Liver (tissue), 8 donors: ENCODE measurements at regions not wholly inside any gene's neighbourhood (a gene's known extent, or its start where the extent isn't known, plus 50 kb on each side); places are given as distances from the start of the nearest gene placed in this dataset.

Experiments
- DNase-seq: peaks from one replicate; pipeline ENCODE4 v3.0.0-alpha.2; 2017; ENCODE audit warnings: low spot score
- H3K27ac ChIP-seq, 2 donors: one replicate each; pipeline ENCODE4 v1.7.0; 2013; ENCODE audit warnings: inconsistent platforms in 2 of 2, low read length in 2 of 2, control low read depth in 1 of 2, low read depth in 1 of 2, mild to moderate bottlenecking in 1 of 2
- H3K27me3 ChIP-seq, 4 donors: one replicate each; pipeline versions ENCODE4 v1.6.1 to v1.7.0; 2013; ENCODE audit warnings: low read length in 3 of 4, inconsistent platforms in 1 of 4, mild to moderate bottlenecking in 1 of 4, moderate library complexity in 1 of 4; ENCODE audit not compliant: control insufficient read depth in 4 of 4, insufficient read depth in 4 of 4
- H3K36me3 ChIP-seq, 4 donors: one replicate each; pipeline versions ENCODE4 v1.6.1 to v1.7.0; 2013; ENCODE audit warnings: low read length in 3 of 4, mild to moderate bottlenecking in 3 of 4, low read depth in 1 of 4, moderate library complexity in 1 of 4; ENCODE audit not compliant: control insufficient read depth in 4 of 4, insufficient read depth in 3 of 4
- H3K4me1 ChIP-seq, 4 donors: one replicate each; pipeline versions ENCODE4 v1.6.1 to v1.7.0; 2013; ENCODE audit warnings: low read length in 3 of 4, mild to moderate bottlenecking in 3 of 4, moderate library complexity in 1 of 4; ENCODE audit not compliant: control insufficient read depth in 4 of 4, insufficient read depth in 4 of 4
- H3K4me3 ChIP-seq, 3 donors: one replicate each; pipeline versions ENCODE4 v1.6.1 to v1.7.0; 2013; ENCODE audit warnings: low read length in 3 of 3, control low read depth in 1 of 3, low read depth in 1 of 3, mild to moderate bottlenecking in 1 of 3
- H3K9ac ChIP-seq, 2 donors: one replicate each; pipeline ENCODE4 v1.7.0; 2013; ENCODE audit warnings: low read length in 2 of 2, mild to moderate bottlenecking in 2 of 2, moderate library complexity in 2 of 2, control low read depth in 1 of 2, low read depth in 1 of 2
- H3K9me3 ChIP-seq, 4 donors: one replicate each; pipeline versions ENCODE4 v1.6.1 to v1.7.0; 2013; ENCODE audit warnings: low read length in 3 of 4; ENCODE audit not compliant: control insufficient read depth in 4 of 4
- ATF3 ChIP-seq: IDR thresholded peaks from 2 replicates; pipeline ENCODE4 v1.6.1; 2016; ENCODE audit warnings: antibody characterized with exemption
- CTCF ChIP-seq: fragments of 150-350 bp; IDR thresholded peaks from 2 replicates; pipeline ENCODE4 v1.5.1; 2017; ENCODE audit warnings: improper control_type of control experiment, low read depth, low read length; ENCODE audit not compliant: missing input control
- EGR1 ChIP-seq, 2 donors: IDR thresholded peaks; 2 replicates each; pipeline ENCODE4 v1.6.1; 2016 to 2018; ENCODE audit warnings: antibody characterized with exemption in 2 of 2, low read depth in 2 of 2
- FOXA1 ChIP-seq: IDR thresholded peaks from 2 replicates; pipeline ENCODE4 v1.6.1; 2016; ENCODE audit warnings: antibody characterized with exemption
- GABPA ChIP-seq, 2 donors: IDR thresholded peaks in 1 of 2; conservative IDR thresholded peaks in 1 of 2; 2 replicates each; pipeline ENCODE4 v1.6.1; 2016; ENCODE audit warnings: antibody characterized with exemption in 2 of 2, mild to moderate bottlenecking in 1 of 2, moderate library complexity in 1 of 2
- HNF4A ChIP-seq, 2 donors: conservative IDR thresholded peaks; 2 replicates each; pipeline ENCODE4 v1.6.1; 2016; ENCODE audit warnings: antibody characterized with exemption in 2 of 2, mild to moderate bottlenecking in 2 of 2
- JUND ChIP-seq, 2 donors: IDR thresholded peaks; 2 replicates each; pipeline ENCODE4 v1.6.1; 2016; ENCODE audit warnings: antibody characterized with exemption in 2 of 2
- RAD21 ChIP-seq, 2 donors: IDR thresholded peaks; 2 replicates each; pipeline ENCODE4 v1.6.1; 2016; ENCODE audit warnings: antibody characterized with exemption in 2 of 2, mild to moderate bottlenecking in 2 of 2
- REST ChIP-seq: IDR thresholded peaks from 2 replicates; pipeline ENCODE4 v1.6.1; 2016; ENCODE audit warnings: antibody characterized with exemption, mild to moderate bottlenecking
- RXRA ChIP-seq, 2 donors: IDR thresholded peaks; 2 replicates each; pipeline ENCODE4 v1.6.1; 2017 to 2018; ENCODE audit warnings: antibody characterized with exemption in 2 of 2, mild to moderate bottlenecking in 1 of 2
- SP1 ChIP-seq: IDR thresholded peaks from 2 replicates; pipeline ENCODE4 v1.6.1; 2018; ENCODE audit warnings: antibody characterized with exemption, mild to moderate bottlenecking
- TAF1 ChIP-seq: conservative IDR thresholded peaks from 2 replicates; pipeline ENCODE4 v1.6.1; 2016; ENCODE audit warnings: antibody characterized with exemption, mild to moderate bottlenecking
- YY1 ChIP-seq: IDR thresholded peaks from 2 replicates; pipeline ENCODE4 v1.6.1; 2016; ENCODE audit warnings: antibody characterized with exemption, mild to moderate bottlenecking
- WGBS: extraction: QIAGEN DNeasy Blood & Tissue Kit; methylation state at CpG from one replicate; pipeline ENCODE4 v1.1.7; 2013; 5-methylcytosine and 5-hydroxymethylcytosine counted together
- donor health status: healthy.
- donor health status: healthy.
- donor health status: healthy.
- donor health status: healthy.
- donor health status: healthy.

- Histone ChIP-seq H3K36me3 (no peaks in the 10 kb centered on the region), H3K9ac (no peak overlapping the region), H3K9me3 (peaks cover 0 to 3% (median 0%) of the 10 kb centered on the region in 4 donors), H3K4me3 (no peak overlapping the region), H3K27me3 (no peaks in the 10 kb centered on the region), H3K27ac (no peak overlapping the region), H3K4me1 (no peaks in the 10 kb centered on the region)
- WGBS = 86% methylated on average over 15 of the region's 15 CpGs
- DNase-seq = no peak
- no peak for TF ChIP-seq FOXA1
- no peak for TF ChIP-seq RXRA (IDR thresholded peaks at IDR 0.05)
- no peak for TF ChIP-seq RAD21 (IDR thresholded peaks at IDR 0.05)
- TF ChIP-seq EGR1 (IDR thresholded peaks at IDR 0.05; ENCODE audit: low read depth in 2 of 2) = no peak
- no peak for TF ChIP-seq TAF1
- TF ChIP-seq HNF4A (conservative IDR thresholded peaks at IDR 0.05) = no peak
- no peak for TF ChIP-seq YY1
- no peak for TF ChIP-seq REST
Observed at GRCh38 chr6:37556881-37557644, 57.4 kb upstream of the CCDC167 start.

GRCh38 chr6:37555040-37555781 lies 55.5 kb upstream of the CCDC167 start:
- H3K27ac ChIP-seq = no peak overlapping the region
- TF ChIP-seq ATF3 (no peak), HNF4A (conservative IDR thresholded peaks at IDR 0.05) (no peak), REST (no peak), JUND (IDR thresholded peaks at IDR 0.05) (no peak), TAF1 (no peak), FOXA1 (no peak), SP1 (no peak), RXRA (IDR thresholded peaks at IDR 0.05) (no peak), CTCF (no peak), GABPA (IDR thresholded peaks at IDR 0.05 in 1 of 2, conservative IDR thresholded peaks at IDR 0.05 in 1 of 2) (no peak)
- no peak overlapping the region for H3K9ac ChIP-seq
- H3K4me3 ChIP-seq = no peak overlapping the region
- H3K9me3 ChIP-seq = no peaks in the 10 kb centered on the region
- DNase-seq = no peak
- H3K36me3 ChIP-seq = no peaks in the 10 kb centered on the region
- H3K4me1 ChIP-seq = no peaks in the 10 kb centered on the region
- WGBS = 86% methylated on average over 17 of the region's 17 CpGs
- H3K27me3 ChIP-seq = no peaks in the 10 kb centered on the region
